Activated naive CD4-positive, alpha-beta T cell treated with anti-CD3 and anti-CD28 coated beads, Interleukin-2, amount 50 U/mL, for 16 hours (primary cell): ENCODE measurements at regions not wholly inside any gene's neighbourhood (a gene's known extent, or its start where the extent isn't known, plus 50 kb on each side); places are given as distances from the start of the nearest gene placed in this dataset.
"Not testable (repeated sequence)": the region's sequence is repeated elsewhere in the genome, so short reads cannot be mapped to it uniquely, and the experiment has no call there.

ENCODE experiments used
- DNase-seq: peaks from one replicate; pipeline ENCODE4 v3.0.0-alpha.2; 2020

DNA sequence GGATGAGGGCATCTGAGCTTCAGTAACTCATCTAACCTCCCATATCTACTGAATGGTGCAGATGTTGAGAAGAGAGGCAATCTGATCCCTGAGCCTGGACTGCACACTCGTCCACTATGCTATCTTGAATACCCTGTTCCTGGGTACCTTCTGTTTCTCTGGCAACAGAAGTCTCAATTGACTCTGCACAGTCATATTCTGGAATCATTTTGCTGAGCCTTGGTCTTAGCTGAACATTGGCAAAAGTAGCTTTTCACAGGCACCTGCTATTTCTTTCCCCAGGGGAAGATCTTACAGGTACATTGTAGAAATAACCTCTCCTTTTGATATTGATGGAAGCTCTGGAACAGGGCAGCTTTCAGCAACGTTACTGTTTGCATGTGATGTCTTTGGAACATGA is 161.5 kb upstream of the GPR101 start:
- no peak for DNase-seq

DNA sequence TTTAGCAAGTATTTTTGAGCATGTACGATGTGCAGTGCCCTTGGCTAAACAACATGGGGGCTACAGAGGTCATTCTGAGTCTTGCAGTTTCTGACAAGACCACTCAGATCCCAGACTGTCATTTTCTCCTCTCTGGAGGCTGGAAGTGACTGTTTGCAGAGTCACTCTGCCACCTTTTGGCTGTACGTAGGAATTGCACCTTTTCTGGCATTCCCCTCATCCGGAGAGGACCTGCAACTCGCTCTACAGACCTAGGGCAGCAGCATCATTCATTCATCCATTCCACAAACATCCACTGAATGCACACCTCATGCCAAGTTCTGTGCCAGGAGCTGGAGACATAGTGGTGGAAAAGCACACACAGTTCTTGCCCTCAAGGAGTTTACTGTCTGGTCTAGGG is 160.4 kb upstream of the GPR101 start:
- peak; percentile 9 for DNase-seq

DNA sequence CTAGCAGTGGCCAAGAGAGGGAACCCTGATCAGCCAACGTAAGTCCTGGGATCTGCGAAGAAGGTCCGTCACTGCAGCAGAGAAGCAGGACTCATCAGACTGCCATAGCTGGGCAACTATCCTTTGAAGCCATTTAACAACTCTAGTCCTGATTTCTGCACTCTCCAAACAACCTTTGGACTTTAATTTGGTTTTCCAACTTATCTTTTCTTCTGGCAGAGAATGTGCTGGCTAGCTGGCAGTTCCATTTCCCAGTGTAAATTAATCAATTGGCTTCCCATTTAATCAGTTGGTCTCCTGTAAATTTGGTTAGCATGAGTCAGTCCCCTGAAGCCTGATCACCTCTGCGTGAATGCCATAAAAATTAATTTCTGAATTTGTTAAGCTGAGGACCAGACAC is 153.7 kb upstream of the GPR101 start:
- DNase-seq, result no peak

GRCh38 chrX:137178392-137178791 is 144.6 kb upstream of the GPR101 start:
- DNase-seq, result no peak

GRCh38 chrX:137172317-137172948 is 138.6 kb upstream of the GPR101 start:
- no peak for DNase-seq

DNA sequence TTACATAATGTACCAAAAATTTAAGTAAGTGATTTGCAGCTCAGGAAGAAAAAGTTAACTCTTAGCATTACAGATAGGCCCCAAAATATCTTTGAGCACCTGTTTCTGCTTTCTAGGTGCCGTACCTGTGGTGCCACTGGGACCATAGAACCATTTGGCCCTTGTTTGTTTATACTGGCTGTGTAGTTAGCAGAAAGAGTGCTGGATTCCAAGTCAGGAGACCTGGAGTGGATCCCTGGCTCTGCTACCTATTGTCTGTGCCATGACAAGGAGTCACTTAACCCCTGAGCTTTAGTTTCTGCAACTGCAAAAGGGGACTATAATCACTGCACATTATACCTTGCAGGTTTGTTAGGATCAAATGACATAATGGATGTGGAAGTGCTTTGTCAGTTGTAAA is 137.8 kb upstream of the GPR101 start:
- DNase-seq, result no peak

- DNase-seq, result no peak
These were observed 132.8 kb upstream of the GPR101 start for GRCh38 chrX:137166591-137166990.

DNA sequence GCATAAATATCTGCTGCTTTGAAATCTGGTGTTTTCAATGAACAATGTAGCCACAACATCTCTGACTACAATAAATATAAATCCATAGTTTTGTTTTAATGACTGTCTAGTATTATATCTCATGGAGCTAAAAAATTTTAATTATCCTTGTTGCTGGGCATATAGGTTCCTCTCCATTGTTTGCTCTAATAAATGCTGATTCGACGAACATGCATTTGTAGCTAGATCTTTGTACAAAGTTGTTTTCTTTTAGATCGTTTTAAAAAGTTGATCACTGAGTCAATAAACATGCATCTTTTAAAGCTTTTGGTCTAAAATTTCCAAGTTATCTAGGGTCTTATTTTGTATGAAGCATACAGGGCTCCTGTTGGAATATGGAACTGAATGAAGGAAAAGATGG is 130.5 kb upstream of the GPR101 start:
- DNase-seq, result no peak

- no peak for DNase-seq
These were observed 117.6 kb upstream of the GPR101 start for GRCh38 chrX:137151403-137151802.

DNA sequence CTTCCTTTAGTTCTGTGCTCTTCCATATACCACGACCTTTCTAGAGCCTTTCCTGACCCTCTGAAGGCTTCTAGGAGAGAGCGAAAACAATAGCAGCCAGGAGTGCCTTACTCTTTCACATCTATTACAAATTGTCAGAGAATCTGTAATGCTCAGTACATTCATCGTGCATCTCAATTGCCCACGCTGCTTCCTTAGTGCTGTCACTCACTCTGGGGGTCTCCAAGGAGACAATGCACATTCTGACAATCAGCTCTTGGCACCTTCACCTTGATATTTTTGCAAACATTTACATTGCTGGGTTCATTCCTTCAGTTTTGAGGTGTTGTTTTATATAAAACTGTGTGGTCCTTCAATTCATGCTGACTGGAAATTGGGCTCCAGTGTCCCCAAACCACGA is 110.1 kb upstream of the GPR101 start:
- DNase-seq, result no peak

- not testable (repeated sequence) for DNase-seq
These were observed 88.9 kb upstream of the GPR101 start for GRCh38 chrX:137122651-137123050.

- no peak for DNase-seq
These were observed 85.3 kb upstream of the GPR101 start for GRCh38 chrX:137119049-137119448.

DNA sequence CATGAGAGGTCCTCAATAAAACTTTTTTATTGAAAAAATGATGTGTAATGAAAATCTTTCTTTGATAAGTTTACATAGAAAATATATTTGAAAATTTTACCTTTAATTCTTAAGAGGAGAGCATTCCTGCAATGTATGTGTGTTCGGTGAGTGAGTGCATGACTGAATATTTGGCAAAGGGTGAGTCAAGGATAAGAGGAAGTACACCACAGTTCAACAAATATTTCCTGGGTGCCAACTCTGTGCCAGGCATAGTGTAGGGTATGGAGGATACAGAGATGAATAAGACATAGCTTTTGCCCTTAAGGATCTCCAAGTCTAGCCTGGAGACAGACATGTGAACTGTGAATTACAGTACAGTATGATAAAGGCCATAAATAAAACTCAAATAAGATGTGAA is 84.7 kb upstream of the GPR101 start:
- DNase-seq, result no peak

GRCh38 chrX:137118136-137118535 is 84.3 kb upstream of the GPR101 start:
- DNase-seq, result no peak

- DNase-seq, result not testable (repeated sequence)
These were observed 74.1 kb upstream of the GPR101 start for GRCh38 chrX:137107877-137108276.

GRCh38 chrX:137101273-137101990 is 67.6 kb upstream of the GPR101 start:
- DNase-seq, result no peak
